Skeletal muscle tissue (tissue), 3 donors: ENCODE measurements at regions not wholly inside any gene's neighbourhood (a gene's known extent, or its start where the extent isn't known, plus 50 kb on each side); places are given as distances from the start of the nearest gene placed in this dataset.
A peak's percentile ranks its signal among the peaks of the same experiment; 100 is the strongest.

Experiments
- H3K27ac ChIP-seq: one replicate; pipeline ENCODE4 v1.7.0; 2013; ENCODE audit warnings: mild to moderate bottlenecking, low read depth, low read length, inconsistent platforms
- H3K27me3 ChIP-seq, 3 donors: one replicate each; pipeline ENCODE4 v1.7.0; 2013; ENCODE audit warnings: low read length in 3 of 3; ENCODE audit not compliant: control insufficient read depth in 3 of 3, insufficient read depth in 3 of 3
- H3K36me3 ChIP-seq, 3 donors: one replicate each; pipeline ENCODE4 v1.7.0; 2013; ENCODE audit warnings: low read length in 3 of 3; ENCODE audit not compliant: control insufficient read depth in 3 of 3, insufficient read depth in 3 of 3
- H3K4me1 ChIP-seq, 3 donors: one replicate each; pipeline ENCODE4 v1.7.0; 2013; ENCODE audit warnings: low read length in 3 of 3, mild to moderate bottlenecking in 3 of 3; ENCODE audit not compliant: control insufficient read depth in 3 of 3, insufficient read depth in 3 of 3
- H3K4me3 ChIP-seq, 3 donors: one replicate each; pipeline ENCODE4 v1.7.0; 2013; ENCODE audit warnings: low read length in 3 of 3
- H3K9ac ChIP-seq, 3 donors: one replicate each; pipeline ENCODE4 v1.7.0; 2013; ENCODE audit warnings: low read length in 3 of 3, mild to moderate bottlenecking in 3 of 3, moderate library complexity in 2 of 3, low read depth in 1 of 3
- H3K9me3 ChIP-seq, 3 donors: one replicate each; pipeline ENCODE4 v1.7.0; 2013; ENCODE audit warnings: low read length in 3 of 3; ENCODE audit not compliant: control insufficient read depth in 3 of 3
- donor health status: Osteomylitis.

- no peak overlapping the region for H3K4me3 ChIP-seq
- peaks cover 0 to 2% (median 0%) of the 10 kb centered on the region in 3 donors for H3K27me3 ChIP-seq
- H3K9ac ChIP-seq = no peak overlapping the region
- no peaks in the 10 kb centered on the region for H3K4me1 ChIP-seq
- no peak overlapping the region for H3K27ac ChIP-seq
- no peaks in the 10 kb centered on the region for H3K9me3 ChIP-seq
- no peaks in the 10 kb centered on the region for H3K36me3 ChIP-seq
These were observed 251.0 kb upstream of the ARGLU1 start for GRCh38 chr13:106818971-106819370.

GRCh38 chr13:106815545-106815944 lies 247.6 kb upstream of the ARGLU1 start:
- Histone ChIP-seq H3K9ac (no peak overlapping the region), H3K9me3 (no peaks in the 10 kb centered on the region), H3K36me3 (no peaks in the 10 kb centered on the region)

GRCh38 chr13:106814463-106814862 lies 246.5 kb upstream of the ARGLU1 start:
- Histone ChIP-seq H3K36me3 (no peaks in the 10 kb centered on the region), H3K27ac (no peak overlapping the region), H3K4me1 (no peaks in the 10 kb centered on the region), H3K9ac (no peak overlapping the region), H3K9me3 (no peaks in the 10 kb centered on the region), H3K27me3 (no peaks in the 10 kb centered on the region), H3K4me3 (no peak overlapping the region)

More at GRCh38 chr13:106815545-106815944, 247.6 kb upstream of the ARGLU1 start:
- H3K4me3 ChIP-seq = no peak overlapping the region
- H3K27ac ChIP-seq = no peak overlapping the region
- no peaks in the 10 kb centered on the region for H3K27me3 ChIP-seq
- H3K4me1 ChIP-seq = no peaks in the 10 kb centered on the region

GRCh38 chr13:106810069-106810468 lies 242.1 kb upstream of the ARGLU1 start:
- Histone ChIP-seq H3K36me3 (no peaks in the 10 kb centered on the region), H3K27me3 (no peaks in the 10 kb centered on the region), H3K4me1 (no peaks in the 10 kb centered on the region), H3K9ac (no peak overlapping the region), H3K27ac (no peak overlapping the region), H3K9me3 (no peaks in the 10 kb centered on the region), H3K4me3 (no peak overlapping the region)

GRCh38 chr13:106804991-106805390 lies 237.1 kb upstream of the ARGLU1 start:
- Histone ChIP-seq H3K4me3 (no peak overlapping the region), H3K4me1 (no peaks in the 10 kb centered on the region), H3K9ac (no peak overlapping the region), H3K27me3 (no peaks in the 10 kb centered on the region), H3K27ac (no peak overlapping the region), H3K36me3 (no peaks in the 10 kb centered on the region), H3K9me3 (no peaks in the 10 kb centered on the region)

- Histone ChIP-seq H3K9me3 (no peaks in the 10 kb centered on the region), H3K9ac (no peak overlapping the region), H3K4me1 (no peaks in the 10 kb centered on the region), H3K27ac (no peak overlapping the region), H3K4me3 (no peak overlapping the region), H3K36me3 (no peaks in the 10 kb centered on the region), H3K27me3 (peaks cover 0 to 2% (median 0%) of the 10 kb centered on the region in 3 donors)
These were observed 235.0 kb upstream of the ARGLU1 start for GRCh38 chr13:106802917-106803316.

DNA sequence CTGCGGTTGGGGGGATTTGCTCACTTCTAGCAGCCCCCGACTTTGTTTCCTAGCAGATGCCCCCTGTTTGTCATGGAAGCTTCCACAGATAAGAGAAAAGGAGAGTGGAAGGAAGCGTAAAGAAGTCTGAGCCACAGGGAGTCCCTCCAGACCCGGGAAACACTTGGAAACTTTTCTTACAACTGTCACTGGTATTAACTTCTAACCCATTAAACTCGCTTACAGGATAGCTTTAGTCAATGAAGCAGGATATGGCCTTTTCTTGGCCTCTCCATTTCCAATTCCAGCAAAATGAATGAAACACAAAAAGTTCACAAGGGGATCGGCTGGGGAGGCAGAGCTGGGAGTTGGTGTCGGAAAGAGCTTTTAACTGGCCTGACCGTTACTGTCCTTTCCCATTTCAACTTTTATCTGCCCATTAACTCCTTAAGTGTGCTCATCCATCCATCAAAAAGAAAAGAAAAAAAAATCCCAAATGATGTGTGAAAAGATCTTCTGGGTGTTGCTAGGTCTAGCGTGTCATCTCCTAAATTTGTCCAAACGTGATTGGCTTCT lies 231.9 kb upstream of the ARGLU1 start:
- Histone ChIP-seq H3K9ac (no peak overlapping the region), H3K27ac (no peak overlapping the region), H3K4me1 (peaks cover 0 to 2% (median 0%) of the 10 kb centered on the region in 3 donors), H3K4me3 (no peak overlapping the region), H3K36me3 (no peaks in the 10 kb centered on the region), H3K9me3 (no peaks in the 10 kb centered on the region), H3K27me3 (peaks cover 0 to 3% (median 2%) of the 10 kb centered on the region in 3 donors)

- Histone ChIP-seq H3K27me3 (peaks cover 0 to 4% (median 3%) of the 10 kb centered on the region in 3 donors), H3K4me1 (peaks cover 0 to 2% (median 0%) of the 10 kb centered on the region in 3 donors), H3K27ac (no peak overlapping the region), H3K36me3 (no peaks in the 10 kb centered on the region), H3K9me3 (no peaks in the 10 kb centered on the region), H3K9ac (no peak overlapping the region), H3K4me3 (no peak overlapping the region)
These were observed 229.2 kb upstream of the ARGLU1 start for GRCh38 chr13:106797081-106797640.

GRCh38 chr13:106796280-106797047 lies 228.5 kb upstream of the ARGLU1 start:
- no peak overlapping the region for H3K9ac ChIP-seq
- H3K36me3 ChIP-seq = no peaks in the 10 kb centered on the region
- no peak overlapping the region for H3K27ac ChIP-seq
- peak overlapping the region in 1 of 3 donors; percentile 29 for H3K4me3 ChIP-seq
- H3K4me1 ChIP-seq = peaks cover 0 to 2% (median 0%) of the 10 kb centered on the region in 3 donors
- H3K9me3 ChIP-seq = no peaks in the 10 kb centered on the region
- H3K27me3 ChIP-seq = peaks cover 0 to 4% (median 3%) of the 10 kb centered on the region in 3 donors

DNA sequence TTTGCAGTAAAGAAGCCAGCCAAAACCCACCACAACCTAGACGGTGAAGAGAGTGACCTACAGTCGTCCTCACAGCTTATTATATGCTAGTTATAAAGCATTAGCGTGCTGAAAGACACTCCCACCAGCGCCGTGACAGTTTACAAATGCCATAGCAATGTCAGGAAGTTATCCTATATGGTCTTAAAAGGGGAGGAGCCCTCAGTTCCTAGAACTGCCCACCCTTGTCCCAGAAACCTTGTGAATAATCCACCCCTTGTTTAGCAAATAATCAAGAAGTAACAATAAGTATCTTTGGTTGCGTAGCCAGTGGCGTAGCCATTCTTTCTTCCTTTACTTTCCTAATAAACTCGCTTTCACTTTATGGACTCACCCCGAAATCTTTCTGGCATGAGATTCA lies 227.9 kb upstream of the ARGLU1 start:
- H3K36me3 ChIP-seq = no peaks in the 10 kb centered on the region
- H3K9me3 ChIP-seq = no peaks in the 10 kb centered on the region
- H3K27me3 ChIP-seq = peaks cover 0 to 4% (median 3%) of the 10 kb centered on the region in 3 donors
- peaks cover 0 to 2% (median 0%) of the 10 kb centered on the region in 3 donors for H3K4me1 ChIP-seq
- no peak overlapping the region for H3K9ac ChIP-seq
- H3K27ac ChIP-seq = no peak overlapping the region
- H3K4me3 ChIP-seq = peak overlapping the region in 1 of 3 donors; percentile 29
